NT2/D1 (cell line): ENCODE measurements at regions not wholly inside any gene's neighbourhood (a gene's known extent, or its start where the extent isn't known, plus 50 kb on each side); places are given as distances from the start of the nearest gene placed in this dataset.

Source experiments
- DNase-seq: peaks from one replicate; pipeline ENCODE4 v3.0.0-alpha.2; 2011; ENCODE audit warnings: low read depth, low spot score
- H3K27me3 ChIP-seq: 2 replicates; pipeline ENCODE4 v1.6.0; 2011; ENCODE audit warnings: mild to moderate bottlenecking; ENCODE audit not compliant: insufficient read length, insufficient read depth
- H3K36me3 ChIP-seq: 2 replicates; pipeline ENCODE4 v1.6.1; 2011; ENCODE audit warnings: mild to moderate bottlenecking, low read length, mixed read lengths; ENCODE audit not compliant: insufficient read depth, insufficient read length
- H3K4me1 ChIP-seq: 2 replicates; pipeline ENCODE4 v1.5.1; 2011; ENCODE audit not compliant: insufficient read depth, insufficient read length
- H3K4me3 ChIP-seq: 2 replicates; pipeline ENCODE4 v1.5.1; 2011; ENCODE audit warnings: low read depth; ENCODE audit not compliant: insufficient read length
- H3K9ac ChIP-seq: 2 replicates; pipeline ENCODE4 v1.6.0; 2011; ENCODE audit warnings: low read depth; ENCODE audit not compliant: insufficient read length
- H3K9me3 ChIP-seq: 2 replicates; pipeline ENCODE4 v1.5.1; 2011; ENCODE audit warnings: mild to moderate bottlenecking, low read length; ENCODE audit not compliant: insufficient read depth
- SUZ12 ChIP-seq: IDR thresholded peaks from 2 replicates; pipeline ENCODE4 v1.6.1; 2011; ENCODE audit not compliant: insufficient read length, insufficient read depth; ENCODE audit errors: extremely low read depth
- YY1 ChIP-seq: IDR thresholded peaks from 2 replicates; pipeline ENCODE4 v1.6.1; 2011; ENCODE audit not compliant: insufficient read length, insufficient read depth
- ZNF274 ChIP-seq: IDR thresholded peaks from 2 replicates; pipeline ENCODE4 v1.6.1; 2011; ENCODE audit warnings: mild to moderate bottlenecking, low read depth, low read length

DNA sequence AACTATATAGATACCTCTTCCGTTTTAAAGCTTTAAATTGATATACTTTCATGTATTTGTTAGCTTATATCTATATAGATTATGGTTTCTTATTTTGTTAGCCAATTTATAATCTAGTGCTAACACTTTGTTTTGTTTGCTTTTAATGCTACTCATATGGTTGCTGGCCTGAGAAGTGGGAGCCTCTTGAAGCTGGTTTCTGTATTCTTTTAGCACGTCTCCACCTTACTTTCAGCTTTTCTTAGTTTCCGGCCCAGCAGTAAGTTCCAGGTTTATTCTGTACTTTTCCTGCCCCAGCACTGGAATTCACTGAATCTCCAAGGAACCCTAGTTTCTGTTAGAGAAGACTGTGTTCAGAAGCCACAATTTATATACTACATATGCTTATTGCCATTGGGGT is 458.9 kb downstream of the PRR16 start:
- no peaks in the 10 kb centered on the region for H3K9me3 ChIP-seq
- no peaks in the 10 kb centered on the region for H3K27me3 ChIP-seq
- H3K4me1 ChIP-seq = no peaks in the 10 kb centered on the region
- TF ChIP-seq SUZ12 (no peak), YY1 (no peak), ZNF274 (no peak)
- H3K9ac ChIP-seq = no peak overlapping the region
- H3K4me3 ChIP-seq = no peak overlapping the region
- DNase-seq = no peak
- no peaks in the 10 kb centered on the region for H3K36me3 ChIP-seq

DNA sequence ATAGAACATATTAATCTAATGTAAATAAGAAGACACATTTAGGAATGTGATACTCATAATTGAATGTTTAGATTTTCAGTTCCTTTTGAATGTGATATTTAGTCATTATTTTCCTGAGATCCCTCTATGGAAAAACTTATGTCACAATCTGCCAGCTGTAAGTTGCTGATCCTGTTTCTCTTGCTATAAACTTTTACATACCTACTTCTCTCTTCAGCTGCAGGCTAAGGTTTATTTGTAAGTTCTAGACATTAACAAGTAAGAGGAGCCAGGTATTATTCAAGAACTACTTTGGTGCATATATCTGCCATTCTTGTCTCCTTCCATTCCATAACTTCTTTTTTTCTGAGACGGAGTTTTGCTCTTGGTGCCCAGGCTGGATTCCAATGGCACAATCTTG is 462.4 kb downstream of the PRR16 start:
- DNase-seq = no peak
- H3K36me3 ChIP-seq = no peaks in the 10 kb centered on the region
- no peaks in the 10 kb centered on the region for H3K27me3 ChIP-seq
- H3K9ac ChIP-seq = no peak overlapping the region
- no peak overlapping the region for H3K4me3 ChIP-seq
- no peaks in the 10 kb centered on the region for H3K4me1 ChIP-seq
- TF ChIP-seq SUZ12 (no peak), YY1 (no peak), ZNF274 (no peak)
- H3K9me3 ChIP-seq = no peaks in the 10 kb centered on the region

DNA sequence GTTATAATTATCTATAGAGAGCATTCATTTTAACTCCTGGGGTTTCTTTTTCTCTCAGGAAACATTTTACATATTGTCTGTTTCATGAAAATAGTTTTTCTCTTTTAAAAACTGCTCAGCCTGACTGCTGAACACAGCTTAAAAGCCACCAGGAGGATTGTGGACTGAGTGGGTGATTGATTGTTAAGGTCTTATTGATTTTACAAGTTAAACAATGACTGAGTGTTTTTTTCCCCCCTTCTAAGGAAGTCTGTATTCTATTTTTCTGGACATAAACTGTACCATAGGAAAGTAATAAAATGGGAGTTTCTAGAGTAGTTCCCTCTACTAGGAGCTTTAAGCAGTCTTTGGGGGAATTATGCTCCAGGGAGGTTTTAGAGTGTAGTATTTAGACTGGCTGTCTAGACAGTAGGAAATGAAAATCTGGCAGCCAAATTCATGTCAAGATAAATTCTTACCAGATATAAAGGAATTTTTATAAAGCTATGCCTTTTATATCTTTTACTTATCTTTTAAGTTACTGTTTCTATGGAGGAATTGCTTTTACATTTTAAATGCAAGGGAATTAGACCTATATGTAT is 463.9 kb downstream of the PRR16 start:
- no peak for TF ChIP-seq SUZ12
- no peak for TF ChIP-seq YY1
- no peak for TF ChIP-seq ZNF274
- H3K36me3 ChIP-seq = no peaks in the 10 kb centered on the region

DNA sequence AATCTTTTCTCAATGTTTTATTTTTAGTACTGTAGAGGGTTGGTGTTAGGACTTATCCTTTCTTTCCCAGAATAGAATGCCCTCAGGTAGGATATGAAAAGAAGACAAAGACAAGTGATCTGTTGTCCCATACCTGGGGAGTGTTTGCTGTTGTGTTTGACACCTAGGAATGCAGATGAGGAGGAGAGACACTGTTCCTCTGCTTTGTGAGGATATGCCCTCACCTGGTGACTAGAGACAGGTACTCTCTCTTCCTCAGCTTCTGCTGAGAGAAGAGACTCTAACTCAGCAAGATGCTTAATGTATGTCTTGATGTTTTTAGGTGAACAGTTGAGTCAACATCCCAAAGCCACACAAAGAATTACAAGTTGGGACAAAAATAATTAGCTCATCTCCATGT is 468.4 kb downstream of the PRR16 start:
- Histone ChIP-seq H3K36me3 (no peaks in the 10 kb centered on the region), H3K9me3 (no peaks in the 10 kb centered on the region), H3K27me3 (no peaks in the 10 kb centered on the region), H3K4me3 (no peak overlapping the region), H3K4me1 (no peaks in the 10 kb centered on the region), H3K9ac (no peak overlapping the region)
- no peak for DNase-seq
- TF ChIP-seq ZNF274 (no peak), YY1 (no peak), SUZ12 (no peak)

More for the DNA sequence above, 463.9 kb downstream of the PRR16 start:
- Histone ChIP-seq H3K9ac (no peak overlapping the region), H3K27me3 (no peaks in the 10 kb centered on the region), H3K9me3 (no peaks in the 10 kb centered on the region), H3K4me1 (no peaks in the 10 kb centered on the region), H3K4me3 (no peak overlapping the region)
- no peak for DNase-seq

DNA sequence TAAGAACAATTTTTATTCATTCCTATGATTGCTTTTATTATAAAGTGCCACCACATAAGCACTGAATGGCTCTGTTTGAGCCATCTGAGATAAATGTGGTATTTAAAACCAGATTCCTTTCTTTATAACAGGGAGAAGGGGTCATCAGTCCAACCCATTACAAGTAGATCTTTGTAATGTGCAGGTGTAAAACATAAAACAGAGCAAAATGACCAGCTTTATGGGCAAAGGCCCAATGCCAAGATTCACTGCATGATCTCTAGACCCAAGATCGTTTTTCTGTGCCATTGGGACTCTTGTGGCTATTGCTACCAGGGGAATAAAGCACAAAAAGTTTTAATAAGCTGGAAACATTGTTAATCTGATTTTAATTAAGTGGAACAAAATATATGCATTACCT is 469.9 kb downstream of the PRR16 start:
- Histone ChIP-seq H3K27me3 (no peaks in the 10 kb centered on the region), H3K4me1 (no peaks in the 10 kb centered on the region), H3K4me3 (no peak overlapping the region), H3K9me3 (no peaks in the 10 kb centered on the region), H3K36me3 (no peaks in the 10 kb centered on the region), H3K9ac (no peak overlapping the region)
- DNase-seq = no peak
- TF ChIP-seq YY1 (no peak), ZNF274 (no peak)

- H3K9me3 ChIP-seq = no peaks in the 10 kb centered on the region
- no peaks in the 10 kb centered on the region for H3K4me1 ChIP-seq
- no peak for DNase-seq
- H3K9ac ChIP-seq = no peak overlapping the region
- H3K4me3 ChIP-seq = no peak overlapping the region
- H3K36me3 ChIP-seq = no peaks in the 10 kb centered on the region
- TF ChIP-seq SUZ12 = no peak
- TF ChIP-seq ZNF274 = no peak
- H3K27me3 ChIP-seq = no peaks in the 10 kb centered on the region
Observed at GRCh38 chr5:120936652-120937051, 472.6 kb downstream of the PRR16 start.

DNA sequence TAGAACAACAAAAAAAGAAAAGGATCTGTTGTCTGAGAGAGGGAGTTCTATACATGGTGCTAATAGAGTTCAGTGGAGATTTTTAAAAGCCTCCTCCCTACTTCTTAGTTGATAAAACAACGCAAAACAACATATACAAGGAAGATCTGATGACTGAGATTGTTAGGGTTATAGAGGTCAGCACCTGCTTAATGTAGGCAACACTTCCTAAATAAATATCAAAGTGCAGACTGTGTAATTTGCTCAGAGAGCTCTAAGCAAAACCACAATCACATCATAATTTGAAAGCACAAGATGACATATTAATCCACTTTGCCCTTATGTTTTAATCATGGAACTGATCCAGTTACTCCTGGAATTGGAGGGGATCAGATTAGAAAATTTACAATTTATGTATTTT is 474.5 kb downstream of the PRR16 start:
- TF ChIP-seq YY1 (no peak), ZNF274 (no peak), SUZ12 (no peak)
- Histone ChIP-seq H3K4me1 (peaks cover 1% of the 10 kb centered on the region), H3K4me3 (no peak overlapping the region), H3K36me3 (no peaks in the 10 kb centered on the region), H3K9me3 (no peaks in the 10 kb centered on the region), H3K27me3 (no peaks in the 10 kb centered on the region), H3K9ac (no peak overlapping the region)
- no peak for DNase-seq
